Endothelial cell of umbilical vein (primary cell): ENCODE measurements at regions not wholly inside any gene's neighbourhood (a gene's known extent, or its start where the extent isn't known, plus 50 kb on each side); places are given as distances from the start of the nearest gene placed in this dataset.

Experiments
- BruUV-seq: library from RNA; stranded (reverse); fragments of 400-500 nt; replicated peaks from 2 replicates; lab custom pipeline; 2021; lab: Mats Ljungman, UMichigan
- CTCF ChIA-PET: fragments of 300-600, 350-600 bp; sonication (Branson Sonifier 250); formaldehyde crosslinking; loops from one replicate; lab custom pipeline; 2021; ENCODE audit warnings: antibody characterized with exemption, inconsistent platforms; lab: Charles Lee
- POLR2A ChIA-PET: fragments of 300-600, 350-600 bp; sonication (Branson Sonifier 250); formaldehyde crosslinking; loops from one replicate; lab custom pipeline; 2021; ENCODE audit warnings: antibody characterized with exemption, inconsistent platforms; lab: Charles Lee
- DNase-seq: peaks from one replicate; pipeline ENCODE4 v3.0.0-alpha.2; 2011; ENCODE audit warnings: low read depth, low spot score
- FAIRE-seq: peaks from 2 replicates; lab custom pipeline; 2011; peaks lifted over from hg19 to GRCh38; lab: Jason Lieb, UNC
- H2AFZ ChIP-seq: 2 replicates; pipeline ENCODE4 v1.6.0; 2012; ENCODE audit warnings: low read depth, low read length, control low read depth, inconsistent platforms
- H3K27ac ChIP-seq: 2 replicates; pipeline ENCODE4 v1.5.1; 2011; ENCODE audit warnings: low read depth, mild to moderate bottlenecking, control low read depth, low read length, moderate library complexity; ENCODE audit not compliant: insufficient read depth
- H3K27me3 ChIP-seq, 2 experiments: 2 replicates each; pipeline versions ENCODE4 v1.6.0 to v1.6.1; 2011; ENCODE audit warnings: low read length in 2 of 2, mixed read lengths in 1 of 2; ENCODE audit not compliant: control insufficient read depth in 2 of 2, insufficient read depth in 2 of 2
- H3K36me3 ChIP-seq, 2 experiments: 2 replicates in 1 of 2; 3 replicates in 1 of 2; pipeline ENCODE4 v1.5.1; 2011; ENCODE audit warnings: low read length in 2 of 2, mild to moderate bottlenecking in 1 of 2, moderate library complexity in 1 of 2; ENCODE audit not compliant: control insufficient read depth in 2 of 2, insufficient read depth in 2 of 2; ENCODE audit errors: extremely low read depth in 1 of 2
- H3K4me1 ChIP-seq: 3 replicates; pipeline ENCODE4 v1.5.1; 2011; ENCODE audit warnings: mild to moderate bottlenecking, low read length; ENCODE audit not compliant: control insufficient read depth, insufficient read depth; ENCODE audit errors: extremely low read depth
- H3K4me2 ChIP-seq: 2 replicates; pipeline ENCODE4 v1.6.1; 2011; ENCODE audit warnings: low read length, control low read depth, mixed read lengths; ENCODE audit not compliant: insufficient read depth
- H3K4me3 ChIP-seq, 3 experiments: fragments of 200-600 bp in 1 of 3; sonication (generic), shearing (Covaris generic) in 1 of 3; replicated peaks in 1 of 3; 2 replicates each; pipeline ENCODE4 v1.5.1; 2011 to 2016; ENCODE audit warnings: control low read depth in 3 of 3, low read length in 3 of 3, mild to moderate bottlenecking in 2 of 3, inconsistent platforms in 1 of 3, low read depth in 1 of 3, moderate library complexity in 1 of 3; ENCODE audit not compliant: insufficient read depth in 1 of 3
- H3K79me2 ChIP-seq: 2 replicates; pipeline ENCODE4 v1.6.0; 2012; ENCODE audit warnings: low read length, inconsistent platforms; ENCODE audit not compliant: control insufficient read depth, insufficient read depth
- H3K9ac ChIP-seq: replicated peaks from 2 replicates; pipeline ENCODE3; 2011; ENCODE audit warnings: low read length, control low read depth; ENCODE audit not compliant: insufficient read depth; ENCODE audit errors: extremely low read depth
- H3K9me1 ChIP-seq: replicated peaks from 3 replicates; pipeline ENCODE4 v1.6.0; 2011; ENCODE audit warnings: mild to moderate bottlenecking, low read length; ENCODE audit not compliant: control insufficient read depth, insufficient read depth; ENCODE audit errors: extremely low read depth
- H3K9me3 ChIP-seq: replicated peaks from 2 replicates; pipeline ENCODE4 v1.5.1; 2012; ENCODE audit warnings: low read length, inconsistent platforms; ENCODE audit not compliant: control insufficient read depth, insufficient read depth
- H4K20me1 ChIP-seq: replicated peaks from 2 replicates; pipeline ENCODE3; 2011; ENCODE audit warnings: mild to moderate bottlenecking, low read length; ENCODE audit not compliant: control insufficient read depth, insufficient read depth; ENCODE audit errors: extremely low read depth
- EZH2 ChIP-seq: IDR thresholded peaks from 2 replicates; pipeline ENCODE4 v1.6.1; 2012; ENCODE audit warnings: borderline replicate concordance, low read depth, mild to moderate bottlenecking, moderate library complexity, low read length, inconsistent platforms; ENCODE audit not compliant: severe bottlenecking
- FOS ChIP-seq: IDR thresholded peaks from 2 replicates; pipeline ENCODE4 v1.6.1; 2011; ENCODE audit warnings: mild to moderate bottlenecking, low read length, moderate library complexity, borderline replicate concordance; ENCODE audit not compliant: insufficient read depth
- GATA2 ChIP-seq: IDR thresholded peaks from 2 replicates; pipeline ENCODE4 v1.7.0; 2011; ENCODE audit warnings: low read depth, mild to moderate bottlenecking, moderate library complexity, mixed read lengths, low read length; ENCODE audit not compliant: insufficient read length, insufficient read depth
- JUN ChIP-seq: IDR thresholded peaks from 2 replicates; pipeline ENCODE4 v1.6.1; 2011; ENCODE audit warnings: borderline replicate concordance, low read depth; ENCODE audit not compliant: insufficient read length, insufficient read depth
- MYC ChIP-seq: IDR thresholded peaks from one replicate; pipeline ENCODE4 v1.6.1; 2011; ENCODE audit warnings: mild to moderate bottlenecking, low read depth, low read length
- POLR2A ChIP-seq: IDR thresholded peaks from 2 replicates; pipeline ENCODE4 v1.6.1; 2012; ENCODE audit warnings: low read depth, mild to moderate bottlenecking, control low read depth, low read length
- POLR2AphosphoS5 ChIP-seq: IDR thresholded peaks from 2 replicates; pipeline ENCODE4 v1.6.1; 2012; ENCODE audit warnings: low read depth, mild to moderate bottlenecking, control low read depth, low read length, moderate library complexity; ENCODE audit not compliant: insufficient read depth
- dilution Hi-C: fragments of 300-500 bp; cut with MboI; formaldehyde crosslinking; loops from one replicate; pipeline ENCODE4 v1.15.0; 2019; ENCODE audit warnings: low sequenced_read_pairs; ENCODE audit not compliant: extremely low pct_ligation_motif_present
- intact Hi-C: fragments of 100-400 bp; cut with micrococcal nuclease; formaldehyde crosslinking; loops from one replicate; pipeline ENCODE4 v1.10.0; 2022
- TF ChIP-seq, protein P1 (sequence below), 2 donors: IDR thresholded peaks; 1 replicate in 1 of 2; 2 replicates in 1 of 2; pipeline ENCODE4 v1.5.1; 2011; ENCODE audit warnings: low read length in 2 of 2, mild to moderate bottlenecking in 2 of 2, moderate library complexity in 2 of 2, control low read depth in 1 of 2, inconsistent platforms in 1 of 2, low read depth in 1 of 2; ENCODE audit not compliant: insufficient read depth in 1 of 2; ENCODE audit errors: extremely low read depth in 1 of 2
- TF ChIP-seq, protein P2 (sequence below): IDR thresholded peaks from 2 replicates; pipeline ENCODE4 v1.6.1; 2011; ENCODE audit not compliant: insufficient read depth, insufficient read length

DNA sequence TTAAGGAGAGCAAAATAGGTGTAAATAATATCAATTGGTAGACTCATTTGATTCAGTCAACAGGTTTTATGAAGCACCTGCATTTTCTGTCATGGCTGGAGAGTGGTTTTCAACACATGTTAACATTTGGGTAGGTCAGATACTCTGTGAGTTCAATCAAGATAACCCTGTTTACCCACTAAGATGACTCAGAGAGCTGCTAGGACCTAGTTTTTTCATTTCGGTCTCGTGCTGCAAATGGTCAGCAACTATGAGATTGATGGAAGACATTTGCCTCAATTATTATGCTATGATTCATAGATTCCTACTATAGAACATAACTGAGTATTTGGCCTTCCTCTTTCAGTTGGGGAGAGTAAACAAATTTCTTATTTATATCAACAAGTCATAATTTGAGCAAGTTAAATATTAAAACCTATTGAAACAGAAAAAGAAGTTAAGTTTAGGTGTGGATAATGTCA lies 391.4 kb upstream of the CITED2 start:
- CTCF ChIA-PET, result no interaction called here
- Histone ChIP-seq H3K9me1 (no peaks in the 10 kb centered on the region), H3K4me3 (no peak overlapping the region), H2AFZ (no peak overlapping the region), H4K20me1 (no peaks in the 10 kb centered on the region), H3K9me3 (no peaks in the 10 kb centered on the region), H3K27ac (peak overlapping the region; percentile 96), H3K79me2 (no peaks in the 10 kb centered on the region), H3K4me1 (peaks cover 42% of the 10 kb centered on the region), H3K36me3 (no peaks in the 10 kb centered on the region), H3K27me3 (no peaks in the 10 kb centered on the region), H3K9ac (peak overlapping the region; percentile 20), H3K4me2 (peak overlapping the region; percentile 35)
- intact Hi-C loops, result loop anchor here (2.0 kb wide), 3 partner anchors 179 to 807 kb away; no protein-coding TSS in a partner anchor
- POLR2A ChIA-PET, result interaction anchor here (4.0 kb wide), 1 partner anchor 392 kb away, joined by 29 read pairs; the partner anchor contains the start of gene CITED2
- dilution Hi-C loops, result no loop called here
- TF ChIP-seq GATA2, result peak; percentile 95
- TF ChIP-seq POLR2AphosphoS5, result peak; percentile 67
- TF ChIP-seq, protein P1, sequence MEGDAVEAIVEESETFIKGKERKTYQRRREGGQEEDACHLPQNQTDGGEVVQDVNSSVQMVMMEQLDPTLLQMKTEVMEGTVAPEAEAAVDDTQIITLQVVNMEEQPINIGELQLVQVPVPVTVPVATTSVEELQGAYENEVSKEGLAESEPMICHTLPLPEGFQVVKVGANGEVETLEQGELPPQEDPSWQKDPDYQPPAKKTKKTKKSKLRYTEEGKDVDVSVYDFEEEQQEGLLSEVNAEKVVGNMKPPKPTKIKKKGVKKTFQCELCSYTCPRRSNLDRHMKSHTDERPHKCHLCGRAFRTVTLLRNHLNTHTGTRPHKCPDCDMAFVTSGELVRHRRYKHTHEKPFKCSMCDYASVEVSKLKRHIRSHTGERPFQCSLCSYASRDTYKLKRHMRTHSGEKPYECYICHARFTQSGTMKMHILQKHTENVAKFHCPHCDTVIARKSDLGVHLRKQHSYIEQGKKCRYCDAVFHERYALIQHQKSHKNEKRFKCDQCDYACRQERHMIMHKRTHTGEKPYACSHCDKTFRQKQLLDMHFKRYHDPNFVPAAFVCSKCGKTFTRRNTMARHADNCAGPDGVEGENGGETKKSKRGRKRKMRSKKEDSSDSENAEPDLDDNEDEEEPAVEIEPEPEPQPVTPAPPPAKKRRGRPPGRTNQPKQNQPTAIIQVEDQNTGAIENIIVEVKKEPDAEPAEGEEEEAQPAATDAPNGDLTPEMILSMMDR (IDR thresholded peaks at IDR 0.05; ENCODE audit: extremely low read depth in 1 of 2, insufficient read depth in 1 of 2, low read depth in 1 of 2, low read length in 2 of 2), result no peak
- no peak for TF ChIP-seq MYC
- TF ChIP-seq, protein P2, sequence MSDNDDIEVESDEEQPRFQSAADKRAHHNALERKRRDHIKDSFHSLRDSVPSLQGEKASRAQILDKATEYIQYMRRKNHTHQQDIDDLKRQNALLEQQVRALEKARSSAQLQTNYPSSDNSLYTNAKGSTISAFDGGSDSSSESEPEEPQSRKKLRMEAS, result no peak
- TF ChIP-seq JUN, result peak; percentile 81
- TF ChIP-seq POLR2A, result no peak
- TF ChIP-seq EZH2, result no peak
- TF ChIP-seq FOS, result peak; percentile 95
- BruUV-seq, result no TSS peak
- DNase-seq (peak; percentile 86), FAIRE-seq (peak; percentile 72)
